NOMO-1 treated with dmso at 0.1 percent for 144 hours (cell line): ENCODE measurements at regions not wholly inside any gene's neighbourhood (a gene's known extent, or its start where the extent isn't known, plus 50 kb on each side); places are given as distances from the start of the nearest gene placed in this dataset.
"Not testable (repeated sequence)": the region's sequence is repeated elsewhere in the genome, so short reads cannot be mapped to it uniquely, and the experiment has no call there.

Experiments
- DNase-seq: peaks from one replicate; lab custom pipeline; 2025; ENCODE audit not compliant: unreplicated experiment; lab: John Stamatoyannopoulos, UW

- DNase-seq, result no peak
These were observed 489.5 kb downstream of the STIM2 start for GRCh38 chr4:27350161-27350560.

- DNase-seq, result no peak
These were observed 496.6 kb downstream of the STIM2 start for GRCh38 chr4:27357283-27357682.

- no peak for DNase-seq
These were observed 497.6 kb downstream of the STIM2 start for GRCh38 chr4:27358269-27358668.

GRCh38 chr4:27360131-27360530 is 499.5 kb downstream of the STIM2 start:
- DNase-seq, result no peak

GRCh38 chr4:27360790-27361267 is 500.2 kb downstream of the STIM2 start:
- DNase-seq, result no peak

- DNase-seq, result no peak
These were observed 503.9 kb downstream of the STIM2 start for GRCh38 chr4:27364509-27364908.

- DNase-seq, result no peak
These were observed 505.6 kb downstream of the STIM2 start for GRCh38 chr4:27366104-27366823.

- DNase-seq, result no peak
These were observed 508.1 kb downstream of the STIM2 start for GRCh38 chr4:27368781-27369180.

GRCh38 chr4:27381815-27382214 is 521.2 kb downstream of the STIM2 start:
- no peak for DNase-seq

GRCh38 chr4:27387711-27388110 is 527.1 kb downstream of the STIM2 start:
- no peak for DNase-seq

- no peak for DNase-seq
These were observed 537.2 kb downstream of the STIM2 start for GRCh38 chr4:27397886-27398285.

GRCh38 chr4:27398631-27399310 is 538.1 kb downstream of the STIM2 start:
- DNase-seq, result no peak

GRCh38 chr4:27407616-27408015 is 547.0 kb downstream of the STIM2 start:
- no peak for DNase-seq

- DNase-seq, result no peak
These were observed 552.0 kb downstream of the STIM2 start for GRCh38 chr4:27412613-27413012.

- DNase-seq, result no peak
These were observed 554.5 kb downstream of the STIM2 start for GRCh38 chr4:27414887-27415731.

GRCh38 chr4:27428661-27429060 is 568.0 kb downstream of the STIM2 start:
- DNase-seq, result no peak

- DNase-seq, result no peak
These were observed 568.8 kb downstream of the STIM2 start for GRCh38 chr4:27429364-27429871.

- DNase-seq, result no peak
These were observed 581.5 kb downstream of the STIM2 start for GRCh38 chr4:27442146-27442545.

- not testable (repeated sequence) for DNase-seq
These were observed 582.0 kb downstream of the STIM2 start for GRCh38 chr4:27442661-27443060.

- no peak for DNase-seq
These were observed 603.2 kb downstream of the STIM2 start for GRCh38 chr4:27463816-27464215.

GRCh38 chr4:27467351-27467750 is 606.7 kb downstream of the STIM2 start:
- DNase-seq, result no peak
